ENCODE measurements at regions not wholly inside any gene's neighbourhood (a gene's known extent, or its start where the extent isn't known, plus 50 kb on each side); places are given as distances from the start of the nearest gene placed in this dataset.

- no peak for DNase-seq
Measured at GRCh38 chr2:144333143-144333555, 186.8 kb downstream of the ZEB2 start.

- DNase-seq = peak; percentile 89
Measured at GRCh38 chr2:144332356-144333142, 187.4 kb downstream of the ZEB2 start.

GRCh38 chr2:144331674-144332355 lies 188.1 kb downstream of the ZEB2 start:
- DNase-seq = peak; percentile 65

GRCh38 chr2:144330951-144331673 lies 188.8 kb downstream of the ZEB2 start:
- DNase-seq = peak; percentile 13

- no peak for DNase-seq
Measured at GRCh38 chr2:144329472-144329871, 190.4 kb downstream of the ZEB2 start.

- DNase-seq = no peak
Measured at GRCh38 chr2:144328938-144329337, 191.0 kb downstream of the ZEB2 start.

GRCh38 chr2:144326825-144327224 lies 193.1 kb downstream of the ZEB2 start:
- no peak for DNase-seq

GRCh38 chr2:144325086-144325485 lies 194.8 kb downstream of the ZEB2 start:
- DNase-seq = no peak

- no peak for DNase-seq
Measured at GRCh38 chr2:144324446-144325045, 195.4 kb downstream of the ZEB2 start.

GRCh38 chr2:144323946-144324345 lies 196.0 kb downstream of the ZEB2 start:
- DNase-seq = no peak

- no peak for DNase-seq
Measured at GRCh38 chr2:144322379-144322778, 197.5 kb downstream of the ZEB2 start.

- DNase-seq = no peak
Measured at GRCh38 chr2:144320491-144320890, 199.4 kb downstream of the ZEB2 start.

GRCh38 chr2:144317071-144317738 lies 202.7 kb downstream of the ZEB2 start:
- no peak for DNase-seq

- no peak for DNase-seq
Measured at GRCh38 chr2:144310889-144311608, 208.9 kb downstream of the ZEB2 start.

- DNase-seq = no peak
Measured at GRCh38 chr2:144310484-144310883, 209.4 kb downstream of the ZEB2 start.

- DNase-seq = no peak
Measured at GRCh38 chr2:144307711-144308110, 212.2 kb downstream of the ZEB2 start.

- no peak for DNase-seq
Measured at GRCh38 chr2:144304202-144304601, 215.7 kb downstream of the ZEB2 start.

- no peak for DNase-seq
Measured at GRCh38 chr2:144300632-144301031, 219.3 kb downstream of the ZEB2 start.

GRCh38 chr2:144290276-144290675 lies 229.6 kb downstream of the ZEB2 start:
- DNase-seq = no peak

GRCh38 chr2:144288438-144288837 lies 231.5 kb downstream of the ZEB2 start:
- DNase-seq = no peak

- DNase-seq = no peak
Measured at GRCh38 chr2:144285324-144285723, 234.6 kb downstream of the ZEB2 start.

- no peak for DNase-seq
Measured at GRCh38 chr2:144281476-144281875, 238.4 kb downstream of the ZEB2 start.
